Esophagus muscularis mucosa (tissue), 4 donors: ENCODE measurements at regions not wholly inside any gene's neighbourhood (a gene's known extent, or its start where the extent isn't known, plus 50 kb on each side); places are given as distances from the start of the nearest gene placed in this dataset.

Experiments
- DNase-seq: peaks from one replicate; pipeline ENCODE4 v3.0.0-alpha.2; 2017; ENCODE audit errors: extremely low spot score
- H3K27ac ChIP-seq, 4 donors: fragments of 200-600 bp; sonication (generic); replicated peaks in 1 of 4; 1 replicate in 3 of 4; 2 replicates in 1 of 4; pipeline ENCODE4 v1.5.1; 2016 to 2019; ENCODE audit warnings: mild to moderate bottlenecking in 1 of 4
- H3K27me3 ChIP-seq, 4 donors: fragments of 200-600 bp; sonication (generic); one replicate each; pipeline versions ENCODE4 v1.5.1 to v1.6.0; 2016 to 2019
- H3K36me3 ChIP-seq, 4 donors: fragments of 200-600 bp; sonication (generic); one replicate each; pipeline ENCODE4 v1.5.1; 2016 to 2019
- H3K4me1 ChIP-seq, 4 donors: fragments of 200-600 bp; sonication (generic); one replicate each; pipeline ENCODE4 v1.5.1; 2016 to 2019
- H3K4me3 ChIP-seq, 4 donors: fragments of 200-600 bp; sonication (generic); 1 replicate in 2 of 4; 2 replicates in 2 of 4; pipeline ENCODE4 v1.5.1; 2016 to 2019; ENCODE audit warnings: mild to moderate bottlenecking in 4 of 4, moderate library complexity in 1 of 4
- H3K9me3 ChIP-seq, 4 donors: fragments of 200-600 bp; sonication (generic); 1 replicate in 3 of 4; 2 replicates in 1 of 4; pipeline ENCODE4 v1.5.1; 2016 to 2019
- CTCF ChIP-seq, 3 experiments: fragments of 200-600 bp in 2 of 3; fragments of 450-650 bp in 1 of 3; sonication (generic) in 2 of 3; IDR thresholded peaks; one replicate each; pipeline ENCODE4 v1.5.1; 2017 to 2019; ENCODE audit warnings: antibody characterized with exemption in 3 of 3, mild to moderate bottlenecking in 2 of 3, moderate library complexity in 1 of 3
- EP300 ChIP-seq: sonication (generic); formaldehyde crosslinking; IDR thresholded peaks from one replicate; pipeline ENCODE4 v1.6.1; 2017; ENCODE audit warnings: antibody characterized with exemption
- POLR2A ChIP-seq: fragments of 450-650 bp; IDR thresholded peaks from one replicate; pipeline ENCODE4 v1.6.1; 2017; ENCODE audit warnings: antibody characterized with exemption, moderate library complexity, mild to moderate bottlenecking, low read depth
- POLR2AphosphoS5 ChIP-seq, 2 donors: sonication (generic); formaldehyde crosslinking; IDR thresholded peaks; one replicate each; pipeline ENCODE4 v1.6.1; 2017; ENCODE audit warnings: antibody characterized with exemption in 2 of 2
- WGBS: methylation state at CpG from one replicate; pipeline ENCODE4 v1.1.5; 2018; 5-methylcytosine and 5-hydroxymethylcytosine counted together
- intact Hi-C: fragments of 100-400 bp; cut with DNase I; formaldehyde crosslinking; loops from one replicate; pipeline ENCODE4 v1.15.1; 2023

GRCh38 chr20:24771542-24772061 lies 177.5 kb upstream of the CST7 start:
- Histone ChIP-seq H3K4me1 (no peaks in the 10 kb centered on the region), H3K27me3 (peaks cover 0 to 9% (median 0%) of the 10 kb centered on the region in 4 donors), H3K9me3 (no peaks in the 10 kb centered on the region), H3K36me3 (no peaks in the 10 kb centered on the region), H3K27ac (no peak overlapping the region), H3K4me3 (no peak overlapping the region)
- no peak for TF ChIP-seq EP300
- no peak for TF ChIP-seq POLR2A
- TF ChIP-seq CTCF (IDR thresholded peaks at IDR 0.05): no peak
- no peak for TF ChIP-seq POLR2AphosphoS5 (IDR thresholded peaks at IDR 0.05)
- 73% methylated on average over 4 of the region's 9 CpGs for WGBS
- intact Hi-C loops: no loop called here
- no peak for DNase-seq

- Histone ChIP-seq H3K27ac (no peak overlapping the region), H3K4me1 (no peaks in the 10 kb centered on the region), H3K9me3 (no peaks in the 10 kb centered on the region), H3K36me3 (no peaks in the 10 kb centered on the region), H3K4me3 (no peak overlapping the region), H3K27me3 (peaks cover 0 to 9% (median 0%) of the 10 kb centered on the region in 4 donors)
- WGBS: 78% methylated on average over 10 of the region's 10 CpGs
- no peak for DNase-seq
- intact Hi-C loops: no loop called here
- no peak for TF ChIP-seq POLR2A
- TF ChIP-seq CTCF (IDR thresholded peaks at IDR 0.05): no peak
- TF ChIP-seq EP300: no peak
- TF ChIP-seq POLR2AphosphoS5 (IDR thresholded peaks at IDR 0.05): no peak
Measured at GRCh38 chr20:24772667-24773066, 176.4 kb upstream of the CST7 start.

GRCh38 chr20:24773168-24773567 lies 175.9 kb upstream of the CST7 start:
- Histone ChIP-seq H3K4me1 (no peaks in the 10 kb centered on the region), H3K27ac (no peak overlapping the region), H3K4me3 (no peak overlapping the region), H3K27me3 (peaks cover 0 to 9% (median 0%) of the 10 kb centered on the region in 4 donors), H3K36me3 (no peaks in the 10 kb centered on the region), H3K9me3 (no peaks in the 10 kb centered on the region)
- 68% methylated on average over 5 of the region's 5 CpGs for WGBS
- TF ChIP-seq CTCF (IDR thresholded peaks at IDR 0.05) (no peak), POLR2AphosphoS5 (IDR thresholded peaks at IDR 0.05) (no peak), POLR2A (no peak)
- no peak for DNase-seq
- intact Hi-C loops: no loop called here

GRCh38 chr20:24773751-24774201 lies 175.3 kb upstream of the CST7 start:
- Histone ChIP-seq H3K27ac (no peak overlapping the region), H3K9me3 (no peaks in the 10 kb centered on the region), H3K36me3 (no peaks in the 10 kb centered on the region), H3K27me3 (peaks cover 0 to 9% (median 0%) of the 10 kb centered on the region in 4 donors), H3K4me1 (peaks cover 0 to 4% (median 2%) of the 10 kb centered on the region in 4 donors), H3K4me3 (no peak overlapping the region)
- no peak for TF ChIP-seq CTCF (IDR thresholded peaks at IDR 0.05)
- TF ChIP-seq POLR2AphosphoS5 (IDR thresholded peaks at IDR 0.05): no peak
- no peak for TF ChIP-seq POLR2A
- no peak for TF ChIP-seq EP300
- intact Hi-C loops: no loop called here
- DNase-seq: no peak
- WGBS: 0% methylated on average over 1 of the region's 3 CpGs

- H3K9me3 ChIP-seq: no peaks in the 10 kb centered on the region
- no peaks in the 10 kb centered on the region for H3K27me3 ChIP-seq
- H3K27ac ChIP-seq: no peak overlapping the region
- peaks cover 0 to 4% (median 2%) of the 10 kb centered on the region in 4 donors for H3K4me1 ChIP-seq
- no peak for TF ChIP-seq EP300
- no peak for TF ChIP-seq POLR2AphosphoS5 (IDR thresholded peaks at IDR 0.05)
- TF ChIP-seq POLR2A: no peak
- TF ChIP-seq CTCF (IDR thresholded peaks at IDR 0.05): no peak
- no peak overlapping the region for H3K4me3 ChIP-seq
- intact Hi-C loops: no loop called here
- no peaks in the 10 kb centered on the region for H3K36me3 ChIP-seq
- DNase-seq: no peak
Measured at GRCh38 chr20:24775966-24776365, 173.1 kb upstream of the CST7 start.
